HG03565 (cell line): ENCODE measurements at regions not wholly inside any gene's neighbourhood (a gene's known extent, or its start where the extent isn't known, plus 50 kb on each side); places are given as distances from the start of the nearest gene placed in this dataset.
"Not testable (repeated sequence)": the region's sequence is repeated elsewhere in the genome, so short reads cannot be mapped to it uniquely, and the experiment has no call there.

Experiments used
- ATAC-seq: cut with Tn5 transposase; IDR thresholded peaks from one replicate; pipeline ENCODE4 v1.9.1; 2021; ENCODE audit warnings: mild to moderate bottlenecking, moderate library complexity; ENCODE audit not compliant: unreplicated experiment

- ATAC-seq: no peak
Observed at GRCh38 chr4:19539201-19539600, 712.5 kb upstream of the SLIT2 start.

GRCh38 chr4:19534159-19534558 lies 717.5 kb upstream of the SLIT2 start:
- no peak for ATAC-seq

- no peak for ATAC-seq
Observed at GRCh38 chr4:19531906-19532848, 719.5 kb upstream of the SLIT2 start.

DNA sequence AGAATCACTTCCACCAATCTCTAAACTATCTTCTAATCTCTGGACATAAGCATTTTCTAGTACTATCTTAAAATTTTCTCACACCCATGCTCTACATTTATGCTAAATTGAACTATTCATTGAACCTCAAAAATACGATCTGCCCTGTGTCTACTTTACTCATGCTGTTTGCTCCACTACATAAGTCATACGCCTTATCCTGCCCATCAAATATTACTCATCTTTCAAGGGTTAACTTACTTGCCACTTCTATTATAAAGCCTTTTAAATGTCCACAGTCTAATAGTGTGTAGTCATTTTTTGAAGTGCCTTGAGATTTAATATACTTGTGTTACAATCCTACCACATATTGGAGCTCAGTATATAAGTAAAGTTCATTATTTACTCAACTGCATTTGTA lies 727.7 kb upstream of the SLIT2 start:
- ATAC-seq: no peak

- ATAC-seq: no peak
Observed at GRCh38 chr4:19522966-19523365, 728.7 kb upstream of the SLIT2 start.

GRCh38 chr4:19520939-19521520 lies 730.7 kb upstream of the SLIT2 start:
- ATAC-seq: no peak

DNA sequence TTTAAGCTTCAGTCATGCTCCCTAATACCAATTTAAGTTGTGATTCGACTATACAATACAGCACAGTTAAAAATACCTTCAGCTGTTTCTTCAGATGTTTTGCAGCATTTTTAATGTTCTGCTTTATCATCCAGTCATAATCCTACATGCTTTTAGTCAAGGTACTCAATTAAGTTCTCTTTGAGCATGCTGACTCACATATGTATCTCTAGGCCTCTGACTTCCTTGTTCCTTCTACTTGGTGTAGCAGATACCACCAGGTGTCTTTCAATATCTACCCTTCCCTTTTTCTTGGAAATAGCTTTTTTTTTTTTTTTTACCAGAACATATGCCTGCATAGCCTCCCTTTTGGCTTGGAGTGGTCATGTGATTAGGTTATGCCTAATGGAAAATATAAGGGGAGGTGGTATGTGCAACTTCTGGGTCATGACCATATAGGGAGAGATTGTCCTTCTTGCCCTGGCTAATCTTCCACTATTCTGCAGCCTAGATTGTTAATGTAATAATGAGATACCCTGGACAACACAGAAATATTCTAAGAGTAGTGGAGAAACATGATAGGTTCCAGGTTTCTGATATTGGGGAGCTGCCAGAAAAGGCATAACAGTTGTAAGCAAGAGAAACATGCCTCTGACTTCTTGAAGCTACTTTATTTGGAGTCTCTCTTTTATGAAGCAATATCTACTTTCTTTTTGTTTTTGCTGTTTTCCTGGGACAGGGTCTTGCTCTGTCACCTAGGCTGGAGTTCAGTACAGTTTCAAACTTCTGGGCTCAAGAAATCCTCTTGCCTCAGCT lies 737.2 kb upstream of the SLIT2 start:
- ATAC-seq: no peak

DNA sequence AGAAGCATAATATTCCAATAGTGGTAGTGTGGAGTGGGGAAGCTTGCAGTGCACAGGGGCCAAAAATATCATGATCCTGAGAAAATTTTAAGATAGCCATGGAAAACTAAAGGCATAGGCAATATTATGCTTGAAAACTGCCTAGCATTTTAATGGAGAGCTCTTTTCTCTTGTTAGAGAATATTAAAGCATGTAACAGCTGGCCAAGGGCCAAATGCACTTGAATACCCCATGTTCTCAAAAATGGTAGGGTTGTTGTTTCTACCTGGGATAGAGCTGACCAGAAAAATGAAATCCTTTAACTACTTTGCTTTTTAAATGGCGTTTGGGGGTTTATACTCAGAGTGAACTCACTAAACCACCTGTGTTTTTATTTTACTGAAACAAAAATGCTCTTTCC lies 739.6 kb upstream of the SLIT2 start:
- no peak for ATAC-seq

DNA sequence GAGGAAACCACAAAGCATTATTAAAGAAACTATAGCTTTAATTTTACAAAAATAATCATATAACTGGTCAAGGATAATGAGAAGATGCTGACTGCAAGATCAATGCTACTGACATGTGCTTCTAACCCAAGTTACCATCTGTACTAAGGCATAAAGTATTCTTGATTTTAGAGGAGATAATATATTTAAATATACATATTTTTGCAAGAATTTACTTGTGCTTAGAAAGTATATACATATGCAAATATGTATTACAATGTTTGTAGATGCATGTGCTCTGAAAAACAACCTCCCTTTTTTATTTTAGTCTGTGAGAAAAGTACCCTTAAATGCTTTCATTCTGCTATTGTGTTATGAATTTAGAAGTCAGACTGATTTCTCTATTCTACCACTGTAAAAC lies 740.7 kb upstream of the SLIT2 start:
- no peak for ATAC-seq

GRCh38 chr4:19508442-19508841 lies 743.3 kb upstream of the SLIT2 start:
- ATAC-seq: no peak

GRCh38 chr4:19497705-19498104 lies 754.0 kb upstream of the SLIT2 start:
- ATAC-seq: no peak

GRCh38 chr4:19496756-19497155 lies 754.9 kb upstream of the SLIT2 start:
- ATAC-seq: no peak

GRCh38 chr4:19494961-19495360 lies 756.7 kb upstream of the SLIT2 start:
- ATAC-seq: no peak

GRCh38 chr4:19492606-19493005 lies 759.1 kb upstream of the SLIT2 start:
- ATAC-seq: no peak

- no peak for ATAC-seq
Observed at GRCh38 chr4:19486400-19486799, 765.3 kb upstream of the SLIT2 start.

GRCh38 chr4:19478791-19479190 lies 772.9 kb upstream of the SLIT2 start:
- no peak for ATAC-seq

GRCh38 chr4:19473569-19473968 lies 778.1 kb upstream of the SLIT2 start:
- ATAC-seq: no peak

GRCh38 chr4:19472666-19473065 lies 779.0 kb upstream of the SLIT2 start:
- no peak for ATAC-seq

GRCh38 chr4:19470001-19470400 lies 781.7 kb upstream of the SLIT2 start:
- ATAC-seq: not testable (repeated sequence)

DNA sequence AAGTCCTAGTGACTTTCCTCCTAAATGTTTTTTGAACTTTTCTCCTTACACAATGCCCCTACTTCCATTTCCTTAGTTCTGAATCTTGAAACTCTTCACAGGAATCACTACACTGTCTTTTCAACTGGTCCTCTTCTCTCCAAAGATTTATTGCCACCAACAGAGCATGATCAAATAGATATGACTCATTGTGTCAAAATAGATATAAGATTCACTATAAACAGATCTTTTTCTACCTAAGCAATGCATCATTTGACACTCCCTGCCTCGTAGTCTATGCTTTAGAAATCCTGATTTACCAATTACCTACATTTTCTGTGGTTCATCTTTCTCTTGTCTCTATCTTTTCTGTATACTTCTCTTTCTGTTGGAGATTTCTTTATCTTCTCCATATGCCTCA lies 789.6 kb upstream of the SLIT2 start:
- no peak for ATAC-seq

DNA sequence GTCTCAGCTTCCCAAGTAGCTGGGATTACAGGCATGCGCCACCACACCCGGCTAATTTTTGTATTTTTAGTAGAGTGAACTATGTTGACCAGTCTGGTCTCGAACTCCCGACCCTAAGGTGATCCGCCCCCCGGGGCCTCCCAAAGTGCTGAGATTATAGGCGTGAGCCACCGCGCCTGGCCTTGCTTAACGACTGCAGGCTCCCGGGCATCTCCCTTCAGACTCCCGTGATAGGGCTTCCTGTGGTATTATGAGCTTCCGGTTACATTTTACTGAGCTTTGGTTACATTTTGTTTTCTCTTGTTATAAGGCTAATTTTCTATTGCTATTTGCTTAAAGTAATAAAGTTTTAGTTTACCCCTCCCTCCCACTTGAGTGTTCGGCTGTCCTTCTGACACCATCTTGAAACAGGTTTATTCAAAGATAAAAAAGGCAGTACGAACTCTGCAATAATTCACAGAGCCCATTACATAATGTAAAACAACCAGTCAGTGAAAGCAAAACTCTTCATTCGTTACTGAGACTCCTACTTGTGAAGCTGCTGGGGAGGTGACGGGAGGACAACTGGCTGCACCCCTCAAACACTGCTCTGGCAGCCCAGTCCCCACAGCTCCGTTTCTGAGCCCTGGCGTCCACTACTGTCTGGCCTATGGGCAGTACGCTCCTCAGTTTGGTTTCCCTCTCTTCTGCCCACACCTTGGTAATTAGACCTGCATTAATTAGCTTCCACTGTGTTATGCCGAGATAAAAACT lies 795.7 kb upstream of the SLIT2 start:
- ATAC-seq: no peak
